Urinary bladder (tissue), 3 donors: ENCODE measurements at regions not wholly inside any gene's neighbourhood (a gene's known extent, or its start where the extent isn't known, plus 50 kb on each side); places are given as distances from the start of the nearest gene placed in this dataset.

Experiments
- DNase-seq: peaks from one replicate; pipeline ENCODE4 v3.0.0-alpha.2; 2015; ENCODE audit errors: extremely low spot score
- H3K27ac ChIP-seq: one replicate; pipeline ENCODE4 v1.5.1; 2013; ENCODE audit warnings: low read depth, mild to moderate bottlenecking, moderate library complexity
- H3K36me3 ChIP-seq: one replicate; pipeline ENCODE4 v1.6.1; 2013; ENCODE audit warnings: mild to moderate bottlenecking, moderate library complexity; ENCODE audit not compliant: insufficient read depth
- H3K4me1 ChIP-seq: one replicate; pipeline ENCODE4 v1.6.1; 2013; ENCODE audit warnings: mild to moderate bottlenecking, moderate library complexity; ENCODE audit not compliant: insufficient read depth
- H3K4me3 ChIP-seq: one replicate; pipeline ENCODE4 v1.5.1; 2013; ENCODE audit warnings: low read depth, low read length
- WGBS: extraction: QIAGEN DNeasy Blood & Tissue Kit; methylation state at CpG from one replicate; pipeline ENCODE4 v1.1.7; 2013; 5-methylcytosine and 5-hydroxymethylcytosine counted together
- donor health status: healthy with polysubstance abuse.
- donor health status: healthy.

DNA sequence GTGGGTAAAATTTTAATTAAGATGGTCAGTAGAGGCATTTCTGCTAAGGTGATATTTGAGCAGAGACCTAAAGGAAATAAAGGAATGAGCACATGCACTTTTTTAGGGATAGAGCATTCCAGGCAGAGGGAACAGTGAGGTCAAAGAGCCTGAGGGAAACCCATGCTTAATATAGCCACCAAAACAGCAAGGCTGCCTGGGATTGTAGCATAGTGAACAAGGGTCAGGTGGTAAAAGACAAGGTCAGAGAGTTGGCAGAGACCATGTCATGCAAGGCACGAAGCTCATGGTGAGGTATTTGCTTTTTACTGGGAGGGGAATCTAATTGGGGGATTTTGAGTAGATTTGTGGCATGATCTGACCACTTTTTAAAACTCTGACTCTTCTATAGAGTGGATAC lies 344.6 kb upstream of the LRRC7 start:
- Histone ChIP-seq H3K4me3 (no peak overlapping the region), H3K36me3 (no peaks in the 10 kb centered on the region), H3K27ac (no peak overlapping the region), H3K4me1 (no peaks in the 10 kb centered on the region)
- 63% methylated on average over 1 of the region's 1 CpG for WGBS
- DNase-seq, result no peak

DNA sequence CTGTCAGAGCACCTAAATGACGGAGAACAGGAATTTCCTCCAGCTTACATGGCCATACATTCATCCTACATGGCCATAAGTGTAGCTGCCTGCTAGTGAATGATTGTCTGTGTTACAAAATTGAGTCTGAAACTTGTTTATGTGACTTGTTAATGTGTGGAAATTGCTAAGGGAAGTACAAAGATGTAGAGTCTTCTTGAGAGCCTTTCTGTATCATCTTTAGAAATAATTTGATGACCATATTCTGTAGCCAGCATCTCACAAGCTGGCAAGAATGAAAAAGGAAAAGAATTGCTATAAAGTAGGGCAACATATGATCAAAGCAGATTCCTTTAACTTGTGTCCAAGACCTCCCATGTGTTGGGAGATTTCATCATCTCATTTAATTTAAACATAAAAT lies 339.2 kb upstream of the LRRC7 start:
- H3K4me3 ChIP-seq, result no peak overlapping the region
- no peak overlapping the region for H3K27ac ChIP-seq
- H3K36me3 ChIP-seq, result no peaks in the 10 kb centered on the region
- no peaks in the 10 kb centered on the region for H3K4me1 ChIP-seq
- DNase-seq, result no peak
- 0% methylated on average over 1 of the region's 1 CpG for WGBS

DNA sequence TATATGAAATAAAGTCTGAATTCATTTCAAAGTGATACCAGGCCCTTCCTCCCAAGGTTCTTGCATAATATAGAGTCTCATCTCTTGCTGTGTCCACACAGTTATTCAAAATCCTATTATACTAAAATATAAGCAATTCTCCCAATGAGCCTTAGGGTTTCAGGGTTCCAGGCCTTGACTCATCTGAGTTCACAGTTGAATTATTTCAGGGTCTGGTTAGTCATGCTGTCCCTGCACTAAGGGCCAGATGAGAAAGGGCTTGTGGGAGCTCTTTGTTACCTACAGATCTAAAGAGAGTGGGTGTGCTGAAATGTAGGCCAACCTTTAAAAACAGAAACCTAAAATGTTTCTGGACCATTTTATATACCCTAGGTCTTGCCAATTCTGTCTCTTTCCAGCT lies 337.5 kb upstream of the LRRC7 start:
- Histone ChIP-seq H3K4me3 (no peak overlapping the region), H3K27ac (no peak overlapping the region), H3K36me3 (no peaks in the 10 kb centered on the region), H3K4me1 (no peaks in the 10 kb centered on the region)
- DNase-seq, result no peak

DNA sequence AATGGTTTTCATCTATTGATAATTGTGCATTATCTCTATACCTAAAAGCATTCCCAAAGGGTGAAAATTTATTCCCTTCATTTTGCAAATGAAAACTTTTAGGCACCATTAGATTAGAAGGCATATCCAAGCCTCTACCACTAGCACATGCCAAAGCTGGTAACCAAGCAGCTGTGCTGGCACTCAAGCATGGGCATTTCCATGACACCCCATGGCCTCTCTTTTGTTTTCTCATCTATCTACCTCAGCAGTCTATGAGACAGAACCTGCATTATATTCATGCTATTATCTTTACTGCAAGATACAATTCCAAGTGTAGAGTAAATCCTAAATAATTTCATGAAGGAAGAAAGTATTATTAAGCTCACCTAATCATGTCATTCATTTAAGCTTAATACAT lies 334.3 kb upstream of the LRRC7 start:
- Histone ChIP-seq H3K27ac (no peak overlapping the region), H3K36me3 (no peaks in the 10 kb centered on the region), H3K4me1 (no peaks in the 10 kb centered on the region), H3K4me3 (no peak overlapping the region)
- DNase-seq, result no peak

DNA sequence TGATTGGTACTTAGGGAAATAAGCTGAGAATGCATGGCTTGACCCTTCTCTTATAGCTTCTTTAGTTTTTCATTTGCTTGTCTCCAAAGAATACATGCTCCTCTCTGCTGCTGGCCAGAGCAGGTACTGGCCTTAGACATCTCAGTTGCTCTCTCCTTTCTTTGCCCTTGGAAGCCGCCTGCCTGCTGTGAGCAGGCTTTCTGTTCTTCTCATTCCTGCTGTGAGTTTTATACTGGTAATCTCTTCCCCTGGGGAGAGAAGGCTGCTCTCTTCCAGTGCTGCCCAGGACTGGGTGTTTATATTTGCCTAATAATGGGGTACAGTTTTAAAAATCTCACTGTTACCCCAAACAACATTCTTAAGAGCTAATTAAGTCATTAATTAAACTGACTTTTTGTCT lies 323.5 kb upstream of the LRRC7 start:
- Histone ChIP-seq H3K27ac (no peak overlapping the region), H3K4me1 (no peaks in the 10 kb centered on the region), H3K4me3 (no peak overlapping the region), H3K36me3 (no peaks in the 10 kb centered on the region)
- WGBS, result 91% methylated on average over 1 of the region's 1 CpG
- DNase-seq, result no peak

DNA sequence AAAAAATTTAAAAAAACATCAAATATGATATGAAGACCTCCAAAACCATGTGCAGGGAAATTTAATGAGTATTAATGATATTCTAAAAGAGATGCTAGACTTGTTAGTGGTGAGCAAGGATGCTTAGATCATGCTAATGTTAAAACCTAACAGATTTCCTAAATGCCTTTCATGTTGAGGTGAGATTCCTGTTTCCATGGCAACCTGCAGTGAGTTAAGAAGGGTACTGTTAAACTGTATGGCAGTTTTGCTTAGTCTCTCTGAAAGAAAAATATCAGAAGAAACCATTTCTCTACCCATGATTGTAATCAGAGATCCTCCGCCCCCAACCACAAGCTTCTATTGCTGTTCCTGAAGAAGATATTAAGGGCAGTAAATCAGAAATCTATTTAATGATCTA lies 321.6 kb upstream of the LRRC7 start:
- no peaks in the 10 kb centered on the region for H3K36me3 ChIP-seq
- no peak for DNase-seq
- 78% methylated on average over 1 of the region's 1 CpG for WGBS
- no peak overlapping the region for H3K4me3 ChIP-seq
- H3K4me1 ChIP-seq, result no peaks in the 10 kb centered on the region
- H3K27ac ChIP-seq, result no peak overlapping the region

DNA sequence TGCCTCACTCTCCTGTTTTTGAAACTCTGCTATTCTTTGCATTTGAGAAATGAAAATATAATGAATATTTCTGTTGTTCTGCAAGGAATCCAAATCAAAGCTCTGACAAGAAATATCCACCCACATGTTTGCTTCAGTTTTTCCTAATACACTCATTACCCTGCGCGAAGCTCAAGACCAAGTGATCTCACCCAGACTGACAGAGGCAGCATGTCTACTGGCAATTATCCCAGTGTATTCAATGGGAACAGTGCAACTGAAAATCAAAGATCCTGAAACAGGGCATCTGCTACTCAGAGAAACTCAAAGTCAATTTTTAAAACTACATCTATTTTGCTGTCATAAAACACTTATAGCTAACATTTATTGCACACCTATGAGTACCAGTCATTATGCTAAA lies 321.0 kb upstream of the LRRC7 start:
- Histone ChIP-seq H3K36me3 (no peaks in the 10 kb centered on the region), H3K4me3 (no peak overlapping the region), H3K27ac (no peak overlapping the region), H3K4me1 (no peaks in the 10 kb centered on the region)
- WGBS, result 69% methylated on average over 2 of the region's 2 CpGs
- DNase-seq, result no peak

DNA sequence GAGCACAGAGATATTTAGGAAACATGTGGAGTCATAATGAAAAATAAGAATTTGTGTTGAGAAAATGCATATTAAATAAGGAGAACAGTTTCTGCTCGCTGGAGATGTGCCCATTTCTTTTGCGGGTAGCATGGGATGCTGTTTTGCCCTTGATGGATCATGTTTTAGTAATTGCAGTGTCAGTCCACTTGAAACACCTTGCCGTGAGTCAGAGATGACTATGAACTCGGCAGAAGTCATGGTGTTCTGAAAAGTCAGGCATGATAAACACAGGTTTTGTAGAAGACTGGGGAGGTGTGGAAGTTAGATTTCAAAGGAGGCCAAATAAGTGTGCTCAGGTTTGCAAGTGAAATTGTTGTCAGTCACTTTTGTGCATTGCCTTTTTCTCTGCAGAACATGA lies 315.0 kb upstream of the LRRC7 start:
- DNase-seq, result no peak
- no peaks in the 10 kb centered on the region for H3K4me1 ChIP-seq
- H3K36me3 ChIP-seq, result no peaks in the 10 kb centered on the region
- H3K27ac ChIP-seq, result no peak overlapping the region
- H3K4me3 ChIP-seq, result no peak overlapping the region
- 68% methylated on average over 4 of the region's 4 CpGs for WGBS

DNA sequence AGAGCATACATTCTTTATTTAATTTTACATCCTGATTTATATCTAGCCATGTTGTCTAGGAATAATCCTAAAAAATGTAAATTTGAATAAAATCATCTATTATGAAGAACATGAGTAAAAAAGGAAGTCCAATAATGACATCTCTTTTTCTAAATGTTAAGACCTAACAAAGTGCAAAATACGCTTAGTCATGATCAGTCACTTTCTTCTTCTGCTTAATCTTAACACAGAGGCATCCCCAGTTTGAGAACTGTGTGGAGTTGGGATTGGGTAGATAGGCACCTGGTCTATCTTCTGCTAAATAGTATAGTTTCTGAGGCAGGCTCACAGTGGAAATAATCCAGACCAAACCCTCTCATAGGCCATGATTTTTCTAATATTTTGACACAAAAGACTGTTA lies 311.7 kb upstream of the LRRC7 start:
- WGBS, result 98% methylated on average over 1 of the region's 1 CpG

DNA sequence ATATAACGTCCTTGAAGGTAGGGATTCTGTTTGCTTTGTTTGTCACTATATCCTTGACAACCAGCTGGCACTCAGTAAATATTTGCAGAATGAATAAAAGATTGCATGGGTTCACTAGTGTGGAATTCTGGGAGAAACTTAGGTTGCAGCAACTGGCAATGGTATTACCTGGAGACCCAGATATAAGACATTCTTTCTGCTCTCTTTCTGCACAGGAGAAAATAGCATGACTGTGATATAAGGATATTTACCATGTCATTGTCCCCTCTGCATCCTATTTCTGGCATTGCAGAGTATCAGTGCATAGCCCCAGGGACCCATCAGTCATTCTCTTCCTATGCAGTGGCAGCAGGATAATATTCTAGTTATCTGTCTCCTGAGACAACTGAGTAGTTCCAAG lies 308.9 kb upstream of the LRRC7 start:
- Histone ChIP-seq H3K36me3 (no peaks in the 10 kb centered on the region), H3K4me1 (no peaks in the 10 kb centered on the region), H3K4me3 (no peak overlapping the region), H3K27ac (no peak overlapping the region)
- no peak for DNase-seq
- 37% methylated on average over 1 of the region's 1 CpG for WGBS

More for the DNA sequence above, 311.7 kb upstream of the LRRC7 start:
- Histone ChIP-seq H3K4me3 (no peak overlapping the region), H3K27ac (no peak overlapping the region), H3K4me1 (no peaks in the 10 kb centered on the region), H3K36me3 (no peaks in the 10 kb centered on the region)
- DNase-seq, result no peak

DNA sequence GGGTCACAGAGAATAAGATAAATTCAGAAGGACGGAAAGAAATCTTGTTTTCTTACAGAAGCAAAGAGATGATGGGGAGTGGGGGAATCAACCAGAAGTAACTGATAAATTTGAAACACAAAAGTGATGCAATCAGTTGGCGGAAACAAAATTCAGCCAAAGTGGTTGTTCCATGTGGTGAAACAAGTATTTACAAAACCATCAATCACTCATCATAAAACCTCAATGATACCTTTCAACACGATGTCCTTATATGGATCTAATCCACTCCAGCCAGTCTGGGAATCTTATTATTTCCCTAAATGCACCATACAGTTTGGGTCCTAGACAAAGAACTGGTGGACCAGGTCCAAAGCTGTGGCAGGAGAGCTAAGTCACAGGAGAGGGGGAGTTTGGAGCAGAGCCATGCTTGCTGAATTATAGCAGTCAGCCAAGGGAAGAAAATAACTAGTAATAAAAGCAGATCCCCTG lies 303.8 kb upstream of the LRRC7 start:
- Histone ChIP-seq H3K36me3 (no peaks in the 10 kb centered on the region), H3K27ac (no peak overlapping the region), H3K4me1 (no peaks in the 10 kb centered on the region), H3K4me3 (no peak overlapping the region)
- WGBS, result 52% methylated on average over 3 of the region's 3 CpGs
- peak; percentile 46 for DNase-seq

DNA sequence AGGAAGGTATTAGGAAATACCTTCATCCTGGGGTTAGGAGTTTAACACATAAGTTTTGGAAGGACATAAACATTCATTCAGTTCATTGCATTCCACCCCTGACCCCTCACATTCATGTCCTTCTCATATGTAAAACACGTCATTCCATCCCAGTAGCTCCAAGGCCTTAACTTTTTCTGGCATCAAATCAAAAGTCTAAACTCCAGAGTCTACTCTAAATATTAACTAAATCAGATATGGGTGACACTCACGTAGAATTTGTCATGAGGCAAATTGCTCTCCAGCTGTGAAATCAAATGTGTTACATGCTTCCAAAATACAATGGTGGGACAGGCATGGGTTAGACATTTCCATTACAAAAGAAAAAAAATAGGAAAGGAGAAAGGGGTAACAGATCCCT lies 298.2 kb upstream of the LRRC7 start:
- H3K4me3 ChIP-seq, result no peak overlapping the region
- no peak overlapping the region for H3K27ac ChIP-seq
- H3K36me3 ChIP-seq, result no peaks in the 10 kb centered on the region
- H3K4me1 ChIP-seq, result no peaks in the 10 kb centered on the region
- DNase-seq, result no peak
- WGBS, result 88% methylated on average over 2 of the region's 2 CpGs

DNA sequence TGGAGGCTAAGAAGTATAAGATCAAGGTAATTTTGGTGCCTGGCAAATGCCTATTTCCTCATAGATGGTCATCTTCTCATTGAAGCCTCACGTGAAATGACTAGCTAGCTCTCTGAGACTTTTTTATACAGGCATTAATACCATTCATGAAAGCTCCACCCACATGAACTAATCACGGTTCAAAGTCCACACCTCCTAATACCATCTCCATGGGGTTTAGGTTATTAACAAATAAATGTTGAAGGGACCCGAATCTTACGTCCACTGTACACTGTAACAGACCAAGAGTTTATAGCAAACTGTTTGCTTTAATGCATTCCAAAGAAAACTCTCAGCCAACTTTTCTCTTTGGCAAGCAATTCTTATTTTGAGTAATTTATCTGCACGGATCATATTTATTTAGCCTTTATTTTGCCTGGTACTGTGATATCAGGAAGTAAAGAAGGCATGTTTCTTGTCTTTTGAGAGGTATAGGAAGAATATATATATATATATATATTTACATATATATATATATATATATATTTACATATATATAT lies 296.1 kb upstream of the LRRC7 start:
- Histone ChIP-seq H3K27ac (no peak overlapping the region), H3K4me3 (no peak overlapping the region), H3K4me1 (no peaks in the 10 kb centered on the region), H3K36me3 (no peaks in the 10 kb centered on the region)
- no peak for DNase-seq
- WGBS, result 42% methylated on average over 5 of the region's 5 CpGs

DNA sequence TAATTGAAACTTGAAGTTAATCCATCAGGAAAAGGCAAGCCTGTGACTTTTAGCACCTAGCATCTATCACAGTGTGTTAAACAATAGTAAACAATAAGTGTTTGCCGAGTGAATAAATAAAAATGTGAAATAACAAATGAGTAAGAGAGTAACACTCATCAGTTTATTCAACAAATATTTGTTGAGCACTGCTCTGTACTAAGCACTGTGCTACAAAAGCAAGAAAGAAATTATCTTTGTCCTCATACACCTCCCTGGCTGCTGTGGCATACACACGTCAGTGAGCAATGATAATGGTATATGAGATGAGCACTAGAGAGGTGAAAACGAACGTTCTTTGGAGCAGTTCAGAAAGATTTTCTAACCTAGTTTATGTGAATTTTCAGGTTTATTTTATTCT lies 295.0 kb upstream of the LRRC7 start:
- no peak for DNase-seq
- Histone ChIP-seq H3K27ac (no peak overlapping the region), H3K36me3 (no peaks in the 10 kb centered on the region), H3K4me3 (no peak overlapping the region), H3K4me1 (no peaks in the 10 kb centered on the region)
- WGBS, result 93% methylated on average over 4 of the region's 4 CpGs

DNA sequence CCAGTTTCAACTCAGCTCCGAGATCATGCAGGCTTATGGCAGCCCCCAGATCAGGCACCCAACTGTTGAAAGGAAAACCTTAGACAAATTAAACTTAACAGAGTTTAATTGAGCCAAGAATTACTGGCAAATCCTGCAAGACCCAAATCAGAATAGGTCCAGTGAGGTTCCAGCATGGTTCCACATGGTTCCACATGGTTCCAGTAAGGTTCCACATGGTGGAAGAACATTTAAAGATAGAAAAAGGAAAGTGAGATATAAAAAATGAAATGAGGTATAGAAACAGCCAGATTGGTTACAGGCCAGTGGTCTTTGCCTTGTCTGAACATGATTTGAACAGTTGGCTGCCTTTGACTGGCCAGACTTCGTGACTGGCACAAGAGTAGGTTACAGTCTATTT lies 288.8 kb upstream of the LRRC7 start:
- H3K36me3 ChIP-seq, result no peaks in the 10 kb centered on the region
- DNase-seq, result no peak
- H3K27ac ChIP-seq, result no peak overlapping the region
- no peaks in the 10 kb centered on the region for H3K4me1 ChIP-seq
- WGBS, result 97% methylated on average over 2 of the region's 2 CpGs
- no peak overlapping the region for H3K4me3 ChIP-seq
